ENCODE measurements at regions not wholly inside any gene's neighbourhood (a gene's known extent, or its start where the extent isn't known, plus 50 kb on each side); places are given as distances from the start of the nearest gene placed in this dataset.

- Histone ChIP-seq H3K9me3 (no peaks in the 10 kb centered on the region), H3K4me1 (no peaks in the 10 kb centered on the region), H3K27ac (no peak overlapping the region), H3K4me3 (no peak overlapping the region), H3K36me3 (no peaks in the 10 kb centered on the region), H3K27me3 (no peaks in the 10 kb centered on the region)
- TF ChIP-seq CTCF (IDR thresholded peaks at IDR 0.05): no peak
- no peak for TF ChIP-seq POLR2A (IDR thresholded peaks at IDR 0.05)
- no peak for DNase-seq
These were observed 134.7 kb upstream of the CDH20 start for GRCh38 chr18:61198486-61198885.

- TF ChIP-seq CTCF (IDR thresholded peaks at IDR 0.05) (no peak), POLR2A (IDR thresholded peaks at IDR 0.05) (no peak)
- no peaks in the 10 kb centered on the region for H3K4me1 ChIP-seq
- no peaks in the 10 kb centered on the region for H3K9me3 ChIP-seq
- no peak overlapping the region for H3K4me3 ChIP-seq
- no peaks in the 10 kb centered on the region for H3K36me3 ChIP-seq
- H3K27me3 ChIP-seq: no peaks in the 10 kb centered on the region
- DNase-seq: no peak
- no peak overlapping the region for H3K27ac ChIP-seq
These were observed 133.9 kb upstream of the CDH20 start for GRCh38 chr18:61199171-61199848.

DNA sequence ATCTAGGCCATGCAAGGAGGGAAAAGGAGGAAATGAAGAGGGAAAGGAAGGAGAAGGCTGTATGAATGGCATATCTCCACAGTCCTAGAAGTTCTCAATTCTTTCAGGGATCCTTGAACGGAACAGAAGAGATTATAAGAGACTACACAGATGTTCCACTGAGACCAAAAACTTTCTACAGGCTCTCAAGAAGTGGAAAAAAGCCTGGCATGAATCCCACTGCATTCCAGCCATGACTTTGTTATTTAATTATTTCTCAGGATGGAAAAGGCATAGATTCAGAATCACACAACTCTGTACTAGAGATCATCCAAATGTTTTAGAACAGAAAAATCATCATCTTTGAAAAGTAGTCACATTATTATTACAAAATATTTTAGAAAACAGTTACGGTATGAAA lies 131.7 kb upstream of the CDH20 start:
- H3K4me1 ChIP-seq: no peaks in the 10 kb centered on the region
- no peak overlapping the region for H3K4me3 ChIP-seq
- H3K9me3 ChIP-seq: no peaks in the 10 kb centered on the region
- no peak overlapping the region for H3K27ac ChIP-seq
- TF ChIP-seq POLR2A (IDR thresholded peaks at IDR 0.05) (no peak), CTCF (IDR thresholded peaks at IDR 0.05) (no peak)
- DNase-seq: no peak
- H3K27me3 ChIP-seq: no peaks in the 10 kb centered on the region
- no peaks in the 10 kb centered on the region for H3K36me3 ChIP-seq

DNA sequence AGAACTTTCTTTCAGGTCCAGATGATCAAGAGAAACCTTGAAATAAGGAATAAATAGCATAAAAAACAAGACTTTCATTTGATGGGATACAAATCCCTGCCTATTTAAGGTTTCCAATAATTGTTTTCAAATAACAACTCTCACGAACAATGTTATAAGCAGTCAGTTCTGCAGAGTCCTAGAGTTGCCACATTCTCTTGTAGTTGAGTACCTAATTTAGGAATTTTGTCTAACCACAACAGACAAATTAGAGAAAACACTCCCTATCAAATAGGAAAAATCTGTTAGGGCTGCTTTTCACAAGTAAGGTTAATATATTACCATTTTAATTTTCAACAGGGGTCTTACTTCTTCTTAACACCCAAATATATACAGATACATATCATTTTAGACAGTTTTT lies 130.1 kb upstream of the CDH20 start:
- TF ChIP-seq CTCF (IDR thresholded peaks at IDR 0.05) (no peak), POLR2A (IDR thresholded peaks at IDR 0.05) (no peak)
- H3K4me1 ChIP-seq: no peaks in the 10 kb centered on the region
- H3K4me3 ChIP-seq: no peak overlapping the region
- H3K27ac ChIP-seq: no peak overlapping the region
- no peaks in the 10 kb centered on the region for H3K27me3 ChIP-seq
- no peaks in the 10 kb centered on the region for H3K36me3 ChIP-seq
- no peaks in the 10 kb centered on the region for H3K9me3 ChIP-seq
- DNase-seq: no peak

DNA sequence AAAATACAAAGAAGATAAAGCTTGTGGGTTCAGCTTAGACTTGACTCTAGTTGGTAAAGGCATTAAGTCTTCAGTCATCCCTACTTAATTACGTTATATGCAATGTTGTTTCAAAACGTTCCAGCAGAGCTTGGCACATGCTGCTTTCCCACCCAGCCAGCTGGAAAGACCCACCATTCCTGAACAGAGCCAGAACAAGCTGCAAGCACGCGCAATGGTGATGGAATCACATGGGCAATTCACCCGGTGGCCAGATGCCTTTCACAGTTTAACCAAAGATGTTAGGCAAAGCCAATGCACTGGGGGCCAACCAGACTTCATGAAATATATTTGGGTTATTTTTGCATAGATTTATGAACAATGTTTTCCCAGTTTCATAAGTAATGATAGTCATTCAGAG lies 123.4 kb upstream of the CDH20 start:
- TF ChIP-seq POLR2A (IDR thresholded peaks at IDR 0.05) (no peak), CTCF (IDR thresholded peaks at IDR 0.05) (no peak)
- Histone ChIP-seq H3K36me3 (no peaks in the 10 kb centered on the region), H3K9me3 (no peaks in the 10 kb centered on the region), H3K27ac (no peak overlapping the region), H3K4me3 (no peak overlapping the region), H3K27me3 (no peaks in the 10 kb centered on the region), H3K4me1 (no peaks in the 10 kb centered on the region)
- no peak for DNase-seq

- no peak for DNase-seq
- Histone ChIP-seq H3K27me3 (no peaks in the 10 kb centered on the region), H3K9me3 (no peaks in the 10 kb centered on the region), H3K4me1 (no peaks in the 10 kb centered on the region), H3K4me3 (no peak overlapping the region), H3K27ac (no peak overlapping the region), H3K36me3 (no peaks in the 10 kb centered on the region)
- TF ChIP-seq CTCF (IDR thresholded peaks at IDR 0.05): no peak
- TF ChIP-seq POLR2A (IDR thresholded peaks at IDR 0.05): no peak
These were observed 117.2 kb upstream of the CDH20 start for GRCh38 chr18:61216051-61216450.

Data from Peyer's patch (tissue), 4 donors.